NT2/D1 (cell line): ENCODE measurements at regions not wholly inside any gene's neighbourhood (a gene's known extent, or its start where the extent isn't known, plus 50 kb on each side); places are given as distances from the start of the nearest gene placed in this dataset.

Experiments
- DNase-seq: peaks from one replicate; pipeline ENCODE4 v3.0.0-alpha.2; 2011; ENCODE audit warnings: low read depth, low spot score
- H3K27me3 ChIP-seq: 2 replicates; pipeline ENCODE4 v1.6.0; 2011; ENCODE audit warnings: mild to moderate bottlenecking; ENCODE audit not compliant: insufficient read length, insufficient read depth
- H3K36me3 ChIP-seq: 2 replicates; pipeline ENCODE4 v1.6.1; 2011; ENCODE audit warnings: mild to moderate bottlenecking, low read length, mixed read lengths; ENCODE audit not compliant: insufficient read depth, insufficient read length
- H3K4me1 ChIP-seq: 2 replicates; pipeline ENCODE4 v1.5.1; 2011; ENCODE audit not compliant: insufficient read depth, insufficient read length
- H3K4me3 ChIP-seq: 2 replicates; pipeline ENCODE4 v1.5.1; 2011; ENCODE audit warnings: low read depth; ENCODE audit not compliant: insufficient read length
- H3K9ac ChIP-seq: 2 replicates; pipeline ENCODE4 v1.6.0; 2011; ENCODE audit warnings: low read depth; ENCODE audit not compliant: insufficient read length
- H3K9me3 ChIP-seq: 2 replicates; pipeline ENCODE4 v1.5.1; 2011; ENCODE audit warnings: mild to moderate bottlenecking, low read length; ENCODE audit not compliant: insufficient read depth
- SUZ12 ChIP-seq: IDR thresholded peaks from 2 replicates; pipeline ENCODE4 v1.6.1; 2011; ENCODE audit not compliant: insufficient read length, insufficient read depth; ENCODE audit errors: extremely low read depth
- YY1 ChIP-seq: IDR thresholded peaks from 2 replicates; pipeline ENCODE4 v1.6.1; 2011; ENCODE audit not compliant: insufficient read length, insufficient read depth
- ZNF274 ChIP-seq: IDR thresholded peaks from 2 replicates; pipeline ENCODE4 v1.6.1; 2011; ENCODE audit warnings: mild to moderate bottlenecking, low read depth, low read length

DNA sequence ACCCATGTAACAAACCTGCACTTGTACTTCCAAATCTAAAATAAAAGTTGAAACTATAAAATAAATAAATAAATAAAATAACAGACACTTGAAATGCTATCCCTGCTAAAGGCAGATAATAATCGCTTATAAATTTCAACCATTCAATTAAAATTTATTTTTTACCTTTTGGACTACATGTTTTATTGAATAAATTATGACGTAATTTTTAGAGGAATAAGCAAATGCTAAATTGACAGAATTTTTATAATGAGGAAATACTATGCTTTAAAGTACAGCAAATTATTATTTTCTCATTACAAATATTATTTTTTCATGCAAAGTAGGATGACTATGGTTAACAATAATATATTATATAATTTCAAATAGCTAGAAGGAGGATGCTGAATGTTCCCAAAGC is 658.6 kb upstream of the LMO3 start:
- H3K27me3 ChIP-seq, result no peaks in the 10 kb centered on the region
- DNase-seq, result no peak
- no peak for TF ChIP-seq SUZ12
- H3K4me3 ChIP-seq, result no peak overlapping the region
- H3K9ac ChIP-seq, result no peak overlapping the region
- H3K4me1 ChIP-seq, result no peaks in the 10 kb centered on the region
- no peaks in the 10 kb centered on the region for H3K9me3 ChIP-seq
- H3K36me3 ChIP-seq, result no peaks in the 10 kb centered on the region

DNA sequence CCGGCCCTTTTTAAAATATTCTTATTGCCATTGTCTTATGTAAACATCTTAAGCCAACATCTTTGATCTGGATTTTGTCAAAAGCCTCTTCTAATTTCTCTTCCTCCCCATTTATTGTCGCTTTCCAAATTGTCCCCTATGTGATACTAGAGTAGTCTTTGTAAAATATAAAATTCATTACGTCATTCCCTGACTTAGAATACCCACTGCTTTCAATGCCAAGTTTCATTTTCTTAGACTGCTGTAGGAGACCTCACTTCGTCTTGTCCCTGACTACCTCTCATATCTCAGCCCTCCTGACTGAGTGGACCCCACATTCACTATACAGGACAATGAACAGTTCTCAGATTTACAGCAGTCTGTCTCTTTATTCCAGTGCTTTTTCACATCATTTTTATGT is 633.9 kb upstream of the LMO3 start:
- TF ChIP-seq SUZ12 (no peak), YY1 (no peak), ZNF274 (no peak)
- DNase-seq, result no peak
- H3K4me3 ChIP-seq, result no peak overlapping the region
- H3K36me3 ChIP-seq, result no peaks in the 10 kb centered on the region
- H3K9ac ChIP-seq, result no peak overlapping the region
- no peaks in the 10 kb centered on the region for H3K4me1 ChIP-seq
- no peaks in the 10 kb centered on the region for H3K27me3 ChIP-seq
- no peaks in the 10 kb centered on the region for H3K9me3 ChIP-seq

DNA sequence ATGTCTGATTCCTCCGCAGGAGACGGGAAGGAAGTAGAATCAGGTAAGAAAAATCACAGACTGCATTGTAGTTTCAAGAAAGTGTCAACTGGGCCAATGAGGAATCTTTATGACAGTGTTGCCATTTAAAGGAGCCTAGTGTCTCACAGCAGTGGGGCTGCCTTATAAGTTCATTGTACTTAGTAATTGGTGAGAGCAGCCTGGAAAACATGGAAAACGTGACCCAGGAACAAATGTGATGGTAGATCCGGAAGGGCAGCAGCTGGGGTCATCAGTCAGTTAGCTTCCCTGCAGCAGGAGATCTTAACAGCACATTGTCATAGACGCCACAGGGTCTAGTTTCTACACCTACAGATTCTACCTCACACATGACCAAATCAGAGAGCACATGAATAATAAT is 630.0 kb upstream of the LMO3 start:
- no peaks in the 10 kb centered on the region for H3K9me3 ChIP-seq
- no peak overlapping the region for H3K4me3 ChIP-seq
- no peaks in the 10 kb centered on the region for H3K36me3 ChIP-seq
- DNase-seq, result no peak
- no peak overlapping the region for H3K9ac ChIP-seq
- H3K27me3 ChIP-seq, result no peaks in the 10 kb centered on the region
- TF ChIP-seq YY1 (no peak), SUZ12 (no peak)
- no peaks in the 10 kb centered on the region for H3K4me1 ChIP-seq

DNA sequence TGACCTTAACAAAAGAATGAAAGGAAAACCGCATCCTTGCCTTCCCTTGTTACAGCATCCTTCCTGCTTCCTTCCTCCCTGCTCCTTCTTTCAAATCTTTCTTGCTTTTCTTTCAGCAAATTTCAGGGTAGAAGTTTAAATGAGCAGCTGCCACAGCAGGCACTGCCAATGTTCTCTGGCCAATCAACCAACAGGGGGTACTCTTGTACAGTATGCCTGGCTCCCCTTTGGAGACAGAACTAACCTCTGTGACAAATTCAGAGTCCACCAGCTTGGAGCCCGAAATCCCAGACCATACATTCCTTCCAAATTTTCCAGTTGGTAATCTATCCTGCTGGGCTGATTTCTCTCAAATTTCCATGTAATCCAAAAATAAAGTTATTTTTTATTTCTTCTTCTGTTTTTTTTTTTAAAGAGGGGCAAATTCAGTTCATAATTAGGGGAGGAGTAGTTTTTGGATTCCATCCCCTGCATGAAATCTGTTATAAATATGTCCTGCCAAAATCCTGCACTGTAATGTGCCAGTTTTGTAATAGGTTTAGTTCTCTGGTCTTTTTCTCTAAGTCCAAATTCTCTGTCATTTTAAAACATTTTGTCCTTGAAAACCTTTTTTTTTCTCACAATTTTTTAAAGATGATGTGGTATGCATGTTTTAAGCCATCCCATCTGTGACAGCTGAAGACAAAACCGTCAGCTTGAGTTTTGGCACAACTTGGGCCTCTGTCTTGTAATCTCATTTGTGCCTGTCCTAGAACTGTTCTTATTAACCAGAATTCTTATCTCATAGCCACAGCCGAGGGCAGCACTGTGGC is 610.0 kb upstream of the LMO3 start:
- Histone ChIP-seq H3K4me3 (no peak overlapping the region), H3K4me1 (no peaks in the 10 kb centered on the region), H3K27me3 (no peaks in the 10 kb centered on the region), H3K9me3 (no peaks in the 10 kb centered on the region), H3K9ac (no peak overlapping the region), H3K36me3 (no peaks in the 10 kb centered on the region)
- no peak for DNase-seq
- TF ChIP-seq ZNF274 (no peak), YY1 (no peak), SUZ12 (no peak)

DNA sequence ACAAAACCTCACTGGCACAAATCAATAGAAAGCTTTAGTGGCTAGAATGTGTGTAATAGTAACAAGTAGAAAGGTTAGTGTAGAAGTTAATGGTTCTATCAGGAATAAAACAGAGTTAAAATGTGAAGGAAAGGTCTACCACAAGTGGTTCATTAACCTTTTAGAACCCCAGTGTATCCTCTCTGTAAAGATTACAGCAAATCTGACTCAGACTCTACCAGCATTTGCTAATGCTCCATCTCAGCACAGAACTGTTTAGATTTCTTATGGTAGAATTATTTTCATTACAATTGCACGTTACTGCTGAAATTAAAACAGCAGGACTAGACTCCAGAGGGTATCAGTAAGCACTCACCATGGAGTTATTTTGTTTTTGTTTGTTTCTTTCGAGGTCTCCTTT is 609.0 kb upstream of the LMO3 start:
- no peaks in the 10 kb centered on the region for H3K27me3 ChIP-seq
- TF ChIP-seq YY1 (no peak), SUZ12 (no peak), ZNF274 (no peak)
- no peaks in the 10 kb centered on the region for H3K9me3 ChIP-seq
- H3K9ac ChIP-seq, result no peak overlapping the region
- H3K4me3 ChIP-seq, result no peak overlapping the region
- no peaks in the 10 kb centered on the region for H3K36me3 ChIP-seq
- no peak for DNase-seq
- no peaks in the 10 kb centered on the region for H3K4me1 ChIP-seq

DNA sequence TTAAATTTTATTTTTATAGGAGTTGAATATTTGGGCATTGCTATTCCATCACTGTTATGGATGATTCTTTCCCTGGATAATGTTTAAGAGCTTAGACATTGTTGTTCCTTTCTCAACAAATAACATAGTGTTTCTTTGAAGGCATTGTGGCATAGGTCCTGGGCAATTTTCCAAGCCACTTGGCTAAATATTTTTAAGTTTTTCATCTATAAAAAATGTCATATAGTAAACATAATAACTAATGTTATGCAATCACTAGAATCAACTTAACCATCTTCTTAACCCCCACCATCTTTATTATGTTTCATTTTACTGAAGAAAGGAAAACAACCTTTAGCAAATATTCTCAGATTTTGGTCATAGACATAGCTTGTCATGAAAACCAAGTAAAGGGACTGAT is 600.6 kb upstream of the LMO3 start:
- no peak for DNase-seq
- Histone ChIP-seq H3K9me3 (peaks cover 11% of the 10 kb centered on the region; the same call in 1 of the 2 replicates), H3K9ac (no peak overlapping the region), H3K4me1 (no peaks in the 10 kb centered on the region), H3K27me3 (no peaks in the 10 kb centered on the region), H3K36me3 (no peaks in the 10 kb centered on the region), H3K4me3 (no peak overlapping the region)
- no peak for TF ChIP-seq YY1
- TF ChIP-seq SUZ12, result no peak
- no peak for TF ChIP-seq ZNF274

DNA sequence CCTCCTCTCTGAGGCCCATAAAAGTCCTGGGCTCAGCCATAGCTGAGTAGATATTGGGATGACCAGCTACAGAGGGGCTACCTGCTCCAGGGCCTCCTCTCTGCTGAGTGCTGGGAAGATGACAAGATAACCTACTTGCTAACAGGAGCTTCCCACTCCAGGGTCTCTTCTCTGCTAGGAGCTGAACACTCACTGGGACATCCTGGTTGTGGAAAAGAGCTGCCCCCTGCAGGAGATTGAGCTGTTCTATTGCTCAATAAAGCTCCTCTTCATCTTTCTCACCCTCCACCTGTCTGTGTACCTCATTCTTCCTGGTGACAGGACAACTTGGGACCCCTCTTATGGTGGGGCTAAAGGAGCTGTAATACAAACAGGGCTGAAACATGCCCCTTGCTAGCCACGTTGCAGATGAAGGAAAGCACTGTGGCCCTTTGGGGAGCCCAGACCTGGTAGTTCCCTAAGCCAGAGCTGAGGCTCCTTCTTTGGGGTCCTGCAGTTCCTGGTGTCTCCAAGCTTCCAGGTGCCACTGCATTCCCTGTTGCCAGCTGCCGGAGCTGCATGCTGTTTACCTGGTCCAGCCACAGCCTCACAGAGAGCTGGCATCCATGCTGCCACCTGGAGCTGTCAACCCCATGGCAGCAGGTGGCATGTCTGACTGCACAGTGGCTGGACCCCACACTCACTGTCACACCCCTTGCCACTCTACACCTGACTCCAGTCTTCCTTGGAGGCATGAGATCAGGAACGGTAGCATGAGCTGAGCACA is 598.5 kb upstream of the LMO3 start:
- Histone ChIP-seq H3K4me3 (no peak overlapping the region), H3K4me1 (no peaks in the 10 kb centered on the region), H3K9ac (no peak overlapping the region), H3K27me3 (no peaks in the 10 kb centered on the region), H3K9me3 (peaks cover 11% of the 10 kb centered on the region; the same call in 1 of the 2 replicates), H3K36me3 (no peaks in the 10 kb centered on the region)
- TF ChIP-seq SUZ12, result no peak
- TF ChIP-seq ZNF274, result no peak
- no peak for TF ChIP-seq YY1
- DNase-seq, result no peak
